ENCODE measurements at regions not wholly inside any gene's neighbourhood (a gene's known extent, or its start where the extent isn't known, plus 50 kb on each side); places are given as distances from the start of the nearest gene placed in this dataset.

- DNase-seq, result no peak
These were observed 411.8 kb downstream of the CTTN start for GRCh38 chr11:70810133-70810532.

GRCh38 chr11:70810681-70811080 lies 412.4 kb downstream of the CTTN start:
- no peak for DNase-seq

- no peak for DNase-seq
These were observed 413.2 kb downstream of the CTTN start for GRCh38 chr11:70811483-70811882.

- DNase-seq, result no peak
These were observed 413.6 kb downstream of the CTTN start for GRCh38 chr11:70811915-70812314.

GRCh38 chr11:70812472-70812871 lies 414.1 kb downstream of the CTTN start:
- no peak for DNase-seq

- no peak for DNase-seq
These were observed 415.3 kb downstream of the CTTN start for GRCh38 chr11:70813651-70814050.

GRCh38 chr11:70815485-70815832 lies 417.1 kb downstream of the CTTN start:
- no peak for DNase-seq

- no peak for DNase-seq
These were observed 417.9 kb downstream of the CTTN start for GRCh38 chr11:70816156-70816678.

- DNase-seq, result no peak
These were observed 420.0 kb downstream of the CTTN start for GRCh38 chr11:70818351-70818750.

- no peak for DNase-seq
These were observed 420.7 kb downstream of the CTTN start for GRCh38 chr11:70819022-70819421.

- no peak for DNase-seq
These were observed 422.0 kb downstream of the CTTN start for GRCh38 chr11:70820311-70820710.

- DNase-seq, result no peak
These were observed 422.4 kb downstream of the CTTN start for GRCh38 chr11:70820712-70821111.

- DNase-seq, result no peak
These were observed 425.4 kb downstream of the CTTN start for GRCh38 chr11:70823771-70824170.

- DNase-seq, result no peak
These were observed 426.4 kb downstream of the CTTN start for GRCh38 chr11:70824605-70825245.

GRCh38 chr11:70825893-70826540 lies 426.4 kb downstream of the SHANK2 start:
- no peak for DNase-seq

GRCh38 chr11:70826541-70827335 lies 425.6 kb downstream of the SHANK2 start:
- DNase-seq, result no peak

- no peak for DNase-seq
These were observed 423.7 kb downstream of the SHANK2 start for GRCh38 chr11:70828593-70829082.

GRCh38 chr11:70829134-70829885 lies 423.1 kb downstream of the SHANK2 start:
- no peak for DNase-seq

GRCh38 chr11:70829886-70830272 lies 422.5 kb downstream of the SHANK2 start:
- DNase-seq, result no peak

GRCh38 chr11:70833011-70833410 lies 419.4 kb downstream of the SHANK2 start:
- DNase-seq, result no peak

- DNase-seq, result no peak
These were observed 418.8 kb downstream of the SHANK2 start for GRCh38 chr11:70833554-70833953.

GRCh38 chr11:70834277-70834940 lies 418.0 kb downstream of the SHANK2 start:
- peak; percentile 15 for DNase-seq

All from NCI-H1417 treated with DMSO at 0.1 percent for 48 hours (cell line).